CD4-positive, alpha-beta T cell treated with Interferon gamma for 1 hour (primary cell): ENCODE measurements at regions not wholly inside any gene's neighbourhood (a gene's known extent, or its start where the extent isn't known, plus 50 kb on each side); places are given as distances from the start of the nearest gene placed in this dataset.

Experiments
- DNase-seq: peaks from one replicate; pipeline ENCODE4 v3.0.0-alpha.2; 2020

- DNase-seq, result no peak
These were observed 95.5 kb downstream of the FAM204A start for GRCh38 chr10:118246332-118247295.

GRCh38 chr10:118243907-118244306 is 98.2 kb downstream of the FAM204A start:
- no peak for DNase-seq

GRCh38 chr10:118241229-118242137 is 100.6 kb downstream of the FAM204A start:
- DNase-seq, result peak; percentile 31

GRCh38 chr10:118239236-118239630 is 102.9 kb downstream of the FAM204A start:
- no peak for DNase-seq

GRCh38 chr10:118238573-118239235 is 103.4 kb downstream of the FAM204A start:
- DNase-seq, result no peak

GRCh38 chr10:118237930-118238329 is 104.2 kb downstream of the FAM204A start:
- no peak for DNase-seq

- no peak for DNase-seq
These were observed 107.4 kb downstream of the FAM204A start for GRCh38 chr10:118234683-118235082.

GRCh38 chr10:118220346-118220850 is 121.7 kb downstream of the FAM204A start:
- DNase-seq, result no peak

- no peak for DNase-seq
These were observed 123.6 kb downstream of the FAM204A start for GRCh38 chr10:118218562-118218961.

- no peak for DNase-seq
These were observed 125.5 kb downstream of the FAM204A start for GRCh38 chr10:118216571-118217170.

GRCh38 chr10:118216020-118216419 is 126.1 kb downstream of the FAM204A start:
- no peak for DNase-seq

- DNase-seq, result no peak
These were observed 127.3 kb downstream of the FAM204A start for GRCh38 chr10:118214776-118215175.

- DNase-seq, result no peak
These were observed 128.7 kb downstream of the FAM204A start for GRCh38 chr10:118213436-118213835.

GRCh38 chr10:118210276-118210675 is 131.8 kb downstream of the FAM204A start:
- DNase-seq, result no peak

- no peak for DNase-seq
These were observed 132.9 kb downstream of the FAM204A start for GRCh38 chr10:118209215-118209614.

- no peak for DNase-seq
These were observed 134.6 kb downstream of the FAM204A start for GRCh38 chr10:118207470-118208007.

GRCh38 chr10:118204292-118204943 is 137.7 kb downstream of the FAM204A start:
- no peak for DNase-seq

- DNase-seq, result no peak
These were observed 138.7 kb downstream of the FAM204A start for GRCh38 chr10:118203461-118203860.

- DNase-seq, result no peak
These were observed 146.4 kb downstream of the FAM204A start for GRCh38 chr10:118195729-118196128.

- DNase-seq, result no peak
These were observed 146.9 kb upstream of the RAB11FIP2 start for GRCh38 chr10:118193642-118194041.

- no peak for DNase-seq
These were observed 134.3 kb upstream of the RAB11FIP2 start for GRCh38 chr10:118181021-118181420.
